IPS DF 4.7 (cell line): ENCODE measurements at regions not wholly inside any gene's neighbourhood (a gene's known extent, or its start where the extent isn't known, plus 50 kb on each side); places are given as distances from the start of the nearest gene placed in this dataset.

ENCODE experiments used
- DNase-seq: peaks from one replicate; pipeline ENCODE4 v3.0.0-alpha.2; 2013; ENCODE audit warnings: low spot score; ENCODE audit errors: extremely low read depth

DNA sequence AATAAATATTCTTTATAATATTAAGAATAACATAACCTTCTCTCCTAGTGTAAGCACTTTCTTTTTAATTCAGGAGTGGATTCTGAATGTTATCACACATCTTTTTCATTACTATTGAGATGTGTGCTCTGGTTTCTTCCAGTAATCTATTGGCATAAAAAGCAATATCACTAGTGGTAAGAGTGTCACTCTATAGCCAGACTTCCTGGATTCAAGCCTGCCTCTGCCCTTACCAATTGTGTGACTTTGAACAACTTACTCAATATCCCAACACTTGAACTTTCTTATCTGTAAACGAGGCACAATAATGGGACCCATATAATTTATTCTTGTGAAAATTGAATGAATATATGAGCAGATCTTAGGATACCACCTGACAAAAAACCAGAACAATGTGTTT lies 71.0 kb downstream of the SEM1 start:
- no peak for DNase-seq

DNA sequence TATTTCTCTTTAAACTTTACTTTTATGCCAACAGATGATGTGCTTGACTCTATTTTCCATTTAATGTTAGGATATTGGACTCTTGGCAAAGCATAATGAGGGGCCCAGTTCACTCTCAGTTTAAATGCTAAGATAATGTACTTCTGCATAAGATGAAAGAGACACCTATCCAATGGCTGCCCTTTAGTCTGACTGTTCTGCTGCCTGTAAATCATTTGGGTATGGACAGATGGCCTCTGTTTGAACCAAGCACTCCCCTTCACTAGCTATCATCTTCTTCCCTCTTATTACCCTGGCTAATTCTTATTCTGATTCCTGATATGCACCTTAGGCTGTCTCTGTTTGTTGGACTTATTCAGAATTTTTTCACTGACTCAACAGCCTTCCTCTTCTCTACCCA lies 72.1 kb downstream of the SEM1 start:
- no peak for DNase-seq

DNA sequence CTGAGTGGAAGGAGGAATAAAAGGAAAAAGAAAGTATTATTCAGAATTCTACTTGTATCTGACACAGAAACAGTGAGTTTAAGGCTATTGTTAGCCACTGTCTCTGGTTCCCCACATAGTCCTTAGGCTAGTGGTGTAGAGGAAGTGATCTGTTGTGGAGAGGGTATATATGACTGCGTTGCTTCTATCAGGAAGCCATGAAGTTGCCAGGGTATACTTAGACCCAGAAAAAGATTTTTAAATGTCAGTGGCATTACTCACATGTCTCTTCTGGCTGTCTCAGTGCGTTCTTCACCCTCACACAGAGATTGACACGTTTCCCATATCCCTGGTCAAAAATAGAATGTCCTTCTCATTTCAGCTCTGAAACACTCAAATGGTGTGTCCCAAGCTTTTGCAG lies 72.7 kb downstream of the SEM1 start:
- DNase-seq = no peak

DNA sequence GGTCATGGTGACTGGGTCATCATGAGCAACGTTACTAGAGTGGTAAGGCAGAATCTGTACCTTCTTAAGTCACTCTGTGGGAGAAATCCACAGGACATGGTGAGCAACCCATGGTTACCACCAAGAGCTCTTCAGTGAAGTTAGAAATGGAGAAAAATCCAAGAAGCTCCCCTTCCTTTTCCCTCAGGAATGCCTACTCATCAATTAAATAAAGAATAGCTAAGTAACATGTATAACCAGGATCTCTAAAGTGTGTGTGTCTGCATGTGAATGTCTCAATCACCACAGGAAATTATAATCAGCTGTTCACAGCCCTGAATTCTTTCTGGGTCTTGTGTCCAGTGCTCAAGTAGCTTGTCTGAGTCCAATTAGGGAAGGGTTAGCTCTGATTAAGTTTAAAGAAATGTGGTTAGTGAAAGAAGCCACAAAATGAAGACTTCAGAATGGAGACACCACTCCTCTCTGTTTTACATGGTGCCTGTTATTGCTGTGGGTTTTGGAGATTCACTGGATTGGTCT lies 73.2 kb downstream of the SEM1 start:
- DNase-seq = no peak

DNA sequence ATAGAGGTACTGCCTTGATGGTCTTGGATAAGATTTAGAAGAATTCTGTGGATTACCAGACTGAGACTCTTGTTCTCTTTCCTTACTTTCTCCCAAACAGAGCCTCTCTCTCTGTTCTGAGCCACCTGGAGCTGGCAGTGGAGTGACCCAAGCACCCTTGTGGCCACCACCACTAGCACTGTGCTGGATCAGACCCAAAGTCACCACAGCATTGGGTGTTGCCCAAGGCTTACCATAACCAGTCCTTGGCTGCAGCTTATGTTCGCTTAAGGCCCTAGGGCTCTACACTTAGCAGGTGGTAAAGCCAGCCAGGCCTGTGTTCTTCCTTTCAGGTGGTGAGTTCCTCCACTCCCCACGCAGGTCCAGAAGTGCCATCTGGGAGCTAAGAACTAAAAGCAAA lies 79.8 kb downstream of the SEM1 start:
- no peak for DNase-seq

DNA sequence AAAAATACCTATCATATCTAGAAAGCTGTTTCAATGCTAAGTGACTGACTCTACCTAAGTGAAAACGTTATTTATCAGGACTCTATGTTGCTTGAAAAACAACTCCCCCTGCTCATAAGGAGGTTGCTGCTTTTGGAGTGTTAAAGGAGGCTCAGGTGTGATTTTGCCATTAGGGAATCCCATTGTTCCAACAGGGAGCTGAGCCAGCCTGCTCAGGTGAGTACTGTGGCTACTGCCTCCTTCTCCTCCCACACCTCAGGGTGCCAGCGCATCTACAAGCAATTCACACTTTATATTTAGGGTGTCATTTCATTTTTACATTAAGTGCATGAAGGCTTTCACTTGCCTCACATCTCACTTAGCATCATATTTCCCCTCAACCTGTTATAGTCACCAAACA lies 84.7 kb downstream of the SEM1 start:
- DNase-seq = no peak

DNA sequence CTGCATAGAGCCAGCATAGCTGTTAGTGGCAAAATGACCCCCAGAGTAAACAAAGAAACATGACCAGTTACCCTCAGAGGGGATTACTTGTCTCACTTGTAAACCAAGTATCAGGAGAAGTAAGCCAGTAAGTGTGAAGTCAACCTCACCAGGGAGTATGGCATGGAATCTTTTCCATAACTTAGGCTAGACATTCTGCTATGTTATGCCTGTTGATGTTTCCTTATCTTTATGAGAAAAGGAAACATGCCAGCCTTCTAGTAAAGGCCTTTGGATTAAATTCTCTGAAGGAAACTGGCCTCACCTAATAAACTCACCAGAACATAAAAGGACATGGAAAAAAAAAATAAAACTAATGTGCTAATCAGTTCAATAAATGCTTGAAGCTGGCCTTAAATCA lies 87.7 kb downstream of the SEM1 start:
- no peak for DNase-seq

DNA sequence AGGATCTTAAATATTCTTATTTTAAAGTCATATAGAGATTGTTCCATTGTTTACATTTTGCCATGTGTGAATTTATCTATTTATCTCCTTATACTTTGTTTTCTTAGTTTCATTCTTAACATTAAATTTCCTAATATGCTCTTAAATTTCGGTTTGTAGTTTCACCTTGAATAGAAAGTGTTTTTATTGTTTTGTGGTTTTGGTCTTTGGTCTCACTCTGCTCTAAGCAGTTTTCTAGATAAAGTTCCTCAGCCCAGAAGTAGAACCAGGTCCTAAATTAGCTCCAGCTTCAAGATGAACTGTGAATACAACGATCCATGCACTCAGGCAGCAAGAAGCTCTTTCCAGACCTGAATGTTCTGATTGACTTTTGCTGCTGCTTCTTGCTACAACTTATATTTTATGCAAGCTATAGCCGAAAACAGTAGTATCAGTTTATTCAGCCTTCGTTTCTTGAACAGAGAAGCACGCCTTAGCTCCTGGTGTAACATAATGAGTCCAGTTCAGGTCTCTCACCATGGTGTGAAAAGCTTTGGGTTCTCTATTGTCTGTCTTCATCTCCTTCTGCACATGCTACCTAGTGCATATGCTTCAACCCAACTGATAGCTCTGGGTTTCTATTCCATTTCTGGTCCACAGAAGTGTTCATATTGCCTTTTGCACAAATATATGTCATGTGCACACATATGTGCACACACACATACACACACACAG lies 95.3 kb downstream of the SEM1 start:
- DNase-seq = no peak

DNA sequence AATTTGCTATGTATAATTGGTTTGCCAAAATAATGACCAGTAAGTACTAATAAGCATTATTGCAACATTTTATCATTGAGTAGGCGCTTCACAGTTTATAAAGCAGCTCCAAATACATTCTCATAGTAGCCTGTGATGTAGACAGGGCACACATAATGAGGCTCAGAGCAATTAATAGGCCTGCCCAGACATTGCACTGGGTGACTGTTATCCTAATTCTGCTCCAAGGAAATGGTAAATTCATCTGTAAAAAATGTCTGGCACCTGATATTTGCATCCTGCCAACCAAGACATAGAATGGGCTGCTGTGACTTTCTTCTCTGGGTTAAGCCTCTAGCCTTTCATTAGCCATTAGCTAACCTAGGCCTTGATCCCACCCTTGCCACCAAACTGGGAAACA lies 97.6 kb downstream of the SEM1 start:
- no peak for DNase-seq

DNA sequence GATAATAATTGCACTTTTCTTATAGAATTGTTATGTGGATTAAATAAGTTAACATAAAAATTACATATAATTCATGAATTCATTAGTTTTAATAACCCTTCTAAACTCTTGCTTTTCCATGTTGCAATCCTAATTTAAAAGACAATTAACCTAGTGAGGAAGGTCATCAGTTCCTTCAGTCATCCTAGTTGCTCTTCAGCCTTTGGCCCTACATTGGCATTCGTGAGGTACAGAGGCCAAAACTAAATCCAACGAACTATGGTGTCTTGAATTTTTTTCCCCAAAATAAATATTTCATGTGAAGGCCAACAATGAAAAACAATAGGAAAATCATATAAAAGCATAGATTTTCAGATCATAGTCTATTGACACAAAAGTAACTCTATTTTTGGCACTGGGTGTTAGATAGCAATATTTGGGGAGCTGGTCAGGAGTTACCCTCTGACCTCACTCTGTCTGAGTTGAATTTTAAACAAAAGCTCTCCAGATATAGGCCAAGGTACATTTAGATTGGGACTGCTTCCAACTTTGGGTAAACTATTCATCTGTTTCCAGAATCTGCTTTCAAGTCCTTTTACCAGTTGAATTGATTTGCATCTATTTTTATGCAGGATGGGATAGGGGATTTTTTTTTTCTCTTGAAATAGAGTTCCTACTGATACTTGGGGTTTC lies 104.5 kb downstream of the SEM1 start:
- no peak for DNase-seq

DNA sequence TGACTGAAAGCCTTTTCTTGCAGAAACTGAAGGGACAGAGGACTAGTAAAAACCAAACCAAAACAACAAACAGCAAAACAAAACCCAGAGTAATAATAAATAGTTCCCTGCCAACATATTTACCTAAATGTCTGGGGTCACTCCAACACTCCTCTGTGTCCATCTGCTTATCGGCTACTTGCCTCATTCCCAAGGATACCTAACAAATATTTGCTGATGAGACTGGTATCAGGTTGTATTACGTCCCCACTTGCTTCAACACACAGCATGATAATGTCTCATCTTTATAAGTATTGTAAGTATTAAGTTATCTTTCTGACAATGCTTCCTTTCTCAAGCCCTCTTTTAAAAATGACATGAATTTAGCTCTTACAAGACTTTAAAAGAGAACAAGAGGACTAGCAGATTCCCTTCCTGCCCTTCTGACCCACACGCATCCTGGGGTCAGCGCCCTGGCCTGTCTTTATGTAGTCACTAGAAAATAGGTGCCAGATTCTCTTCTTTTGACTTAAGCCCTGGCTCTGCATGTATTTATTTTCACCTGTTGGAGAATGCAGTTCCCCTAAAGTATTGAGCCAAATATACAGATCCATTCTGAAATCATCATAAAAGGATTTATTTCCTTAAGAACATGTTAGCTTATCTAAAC lies 110.2 kb downstream of the SEM1 start:
- DNase-seq = no peak

DNA sequence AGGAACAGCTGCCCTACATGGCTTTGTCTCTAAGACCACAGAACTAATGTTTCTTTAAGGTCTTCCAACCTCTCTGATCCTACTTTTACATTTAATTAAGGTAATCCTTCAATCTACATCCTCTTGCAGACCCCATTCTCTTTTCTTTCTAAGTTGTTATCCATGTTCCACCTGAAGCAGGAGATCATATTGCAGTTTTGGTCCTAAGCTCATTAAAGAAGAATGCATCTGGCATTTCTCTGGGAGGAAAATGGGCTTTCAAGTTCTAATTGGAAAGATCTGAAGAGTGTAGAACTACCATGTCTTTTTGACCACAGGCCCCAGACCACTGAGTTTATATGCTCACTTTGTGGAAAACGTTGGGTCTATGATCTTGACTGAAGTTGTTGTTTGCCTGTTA lies 111.2 kb downstream of the SEM1 start:
- no peak for DNase-seq

DNA sequence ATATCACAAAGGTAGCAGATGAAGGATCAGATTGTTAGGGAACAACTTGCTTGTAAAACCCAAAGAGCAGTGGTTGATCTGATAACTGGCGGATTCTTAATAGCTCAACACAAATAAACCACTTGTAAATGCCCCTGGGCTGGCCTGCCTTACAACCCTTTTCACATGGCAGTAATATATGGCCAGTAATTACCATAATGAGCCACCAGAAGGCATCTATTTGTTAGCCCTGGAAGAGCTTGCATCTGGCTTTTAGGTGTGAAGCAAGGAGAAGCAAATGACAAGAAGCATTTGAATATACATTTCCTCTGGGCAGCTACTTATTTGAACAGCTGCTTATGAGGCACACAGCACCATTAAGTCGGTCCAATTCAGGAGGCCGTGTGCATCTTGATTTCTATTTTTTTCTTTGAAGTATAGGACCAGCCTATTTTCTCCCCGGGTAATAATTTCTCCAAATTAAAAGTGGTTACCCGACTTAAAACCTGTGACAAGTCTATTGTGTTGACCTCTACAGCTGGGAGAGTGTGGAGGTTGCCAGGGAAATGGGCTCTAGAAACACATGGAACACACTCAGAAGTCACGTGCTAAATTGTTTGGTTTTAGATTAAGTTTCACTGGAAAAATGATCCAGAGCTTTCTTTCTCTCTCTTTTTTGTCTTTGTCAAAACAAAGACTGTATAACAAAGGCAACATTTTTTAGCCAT lies 113.4 kb downstream of the SEM1 start:
- no peak for DNase-seq

DNA sequence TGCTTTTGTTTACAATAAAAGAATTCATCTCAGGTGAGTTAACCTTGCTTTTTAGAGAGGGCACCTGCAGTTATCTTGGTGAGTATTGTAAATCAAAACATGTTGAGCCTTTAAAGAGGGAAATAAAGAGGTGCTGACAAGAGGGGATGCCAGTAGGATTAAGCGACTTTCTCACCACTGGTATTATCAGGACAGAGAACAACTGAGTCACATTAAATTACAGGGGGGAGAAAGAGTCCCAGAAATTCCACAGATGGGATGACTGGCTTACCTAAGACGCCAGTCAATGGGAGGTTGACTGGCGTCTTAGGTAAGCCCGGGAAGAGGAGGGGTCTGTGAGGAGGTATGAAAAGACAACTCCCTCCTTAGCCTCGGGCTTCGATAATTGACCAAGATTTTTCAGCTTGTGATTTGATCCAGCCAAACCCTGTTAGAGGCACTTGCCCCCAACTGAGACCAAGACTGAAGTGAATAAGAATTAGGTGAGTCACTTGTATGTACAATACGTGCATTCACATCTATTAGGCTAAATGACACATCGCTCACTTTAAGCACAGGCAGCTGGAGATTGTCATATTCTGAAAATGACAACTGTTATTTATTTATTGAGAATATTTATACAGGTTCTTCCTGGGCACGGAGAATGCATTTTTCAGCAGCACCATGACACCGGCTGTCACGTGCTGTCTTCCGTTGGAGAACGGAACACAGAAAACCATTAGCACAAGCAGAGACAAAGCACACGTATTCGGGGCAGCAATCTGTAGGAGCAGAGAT lies 117.6 kb downstream of the SEM1 start:
- no peak for DNase-seq

DNA sequence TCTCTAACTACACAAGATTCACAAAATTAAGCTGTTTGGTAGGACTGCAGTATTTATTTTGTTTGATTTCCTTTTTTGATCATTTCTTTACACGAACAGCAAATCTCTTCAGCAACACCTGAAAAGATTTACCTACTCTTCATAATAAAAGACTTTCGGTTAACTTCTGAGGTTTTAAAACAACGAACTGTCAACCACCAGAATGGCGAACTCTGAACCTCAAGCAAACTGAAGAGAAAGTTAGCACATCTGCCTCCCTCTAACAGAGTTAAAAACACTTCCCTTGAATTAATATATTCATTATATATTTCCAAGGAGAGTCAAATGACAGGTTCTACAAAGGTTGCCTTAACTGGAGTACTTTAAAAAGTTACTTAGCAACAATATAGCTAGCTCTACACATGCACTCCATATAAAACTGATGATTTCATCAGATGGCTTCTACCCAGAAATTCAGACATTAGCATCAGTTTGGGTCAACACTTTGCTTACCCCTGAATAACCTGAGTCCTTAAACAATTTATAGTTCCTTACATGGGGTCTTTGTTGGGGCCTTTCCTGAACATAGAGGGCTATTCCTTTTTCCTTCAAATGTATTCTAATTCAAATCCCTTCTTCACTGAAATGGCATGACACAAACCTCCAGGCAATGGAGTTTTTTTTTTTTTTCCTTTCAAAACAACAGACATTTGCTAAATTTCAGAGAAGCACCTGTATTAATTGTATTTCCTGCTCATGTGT lies 118.3 kb downstream of the SEM1 start:
- DNase-seq = no peak

DNA sequence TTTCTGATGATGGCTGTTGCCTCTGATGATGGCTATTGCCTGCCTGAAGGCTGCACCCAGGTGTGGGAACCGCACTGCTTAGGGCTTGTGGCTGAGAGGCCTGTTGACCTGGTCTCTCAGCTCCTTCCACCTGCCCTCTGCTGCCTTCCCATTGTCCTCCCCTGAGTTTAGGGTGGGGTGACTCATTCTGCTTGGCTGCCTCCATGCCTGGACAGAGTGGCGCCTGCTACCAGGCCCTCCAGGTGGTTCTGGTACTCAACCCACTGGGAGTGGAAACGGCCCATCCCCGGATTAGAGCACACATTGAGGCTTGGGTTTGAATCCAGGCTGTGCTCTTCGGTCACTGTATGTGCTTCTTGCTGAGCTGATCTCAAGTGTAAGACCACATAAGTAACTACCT lies 120.6 kb downstream of the SEM1 start:
- DNase-seq = no peak

DNA sequence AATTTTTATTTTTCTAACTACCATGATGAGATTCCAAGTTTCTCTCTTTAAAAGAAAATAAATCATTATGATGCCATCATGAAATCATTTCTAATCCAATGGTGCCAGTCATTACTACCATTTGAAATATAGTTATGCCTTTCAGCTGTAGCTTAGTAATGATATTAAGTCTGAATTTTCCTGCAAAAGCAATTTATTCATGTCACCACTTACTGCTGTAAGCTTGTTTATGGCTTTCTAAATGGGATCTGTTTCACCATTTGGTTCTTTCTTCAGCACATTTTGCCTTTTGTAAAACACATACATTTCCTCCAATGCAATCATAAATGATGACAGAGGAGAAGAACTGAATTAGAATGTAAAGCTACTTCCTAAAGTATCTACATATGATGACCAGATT lies 130.5 kb downstream of the SEM1 start:
- DNase-seq = no peak

DNA sequence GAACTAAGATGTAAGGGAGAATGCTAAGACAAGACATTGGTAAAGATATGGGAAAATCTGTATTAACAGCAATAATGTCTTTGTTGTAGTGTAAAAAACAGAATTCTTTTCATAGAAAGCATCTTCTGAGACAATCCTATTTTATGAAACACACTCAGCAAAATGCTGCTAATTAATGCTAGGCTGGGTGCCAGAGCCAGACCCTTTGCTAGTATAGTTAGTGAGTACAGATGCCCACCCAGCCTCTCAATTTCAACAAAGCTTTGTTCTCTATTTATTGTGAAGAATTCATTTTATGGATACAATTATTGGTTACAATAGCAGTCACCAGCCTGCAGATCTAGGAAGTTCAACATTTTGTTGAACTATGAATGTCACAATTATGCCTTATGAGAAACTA lies 131.0 kb downstream of the SEM1 start:
- DNase-seq = no peak

DNA sequence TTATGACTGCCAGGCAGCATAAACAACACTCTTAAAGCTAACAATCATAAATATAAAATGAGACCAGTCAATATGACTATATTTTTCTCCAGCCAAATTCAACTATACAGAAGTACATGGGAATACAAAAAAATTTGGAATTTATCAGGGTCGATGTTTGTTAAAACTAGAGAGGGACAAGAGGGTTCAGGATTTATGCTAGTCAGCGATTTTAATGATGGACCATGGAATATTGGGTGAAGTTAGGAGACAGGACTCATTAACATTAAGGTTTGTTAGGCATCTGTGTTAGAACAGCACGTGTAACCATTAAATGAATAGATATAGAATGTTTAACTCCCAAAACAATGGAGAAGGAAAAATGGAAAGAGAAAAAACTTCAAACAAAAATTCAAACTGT lies 146.2 kb downstream of the SEM1 start:
- DNase-seq = no peak

DNA sequence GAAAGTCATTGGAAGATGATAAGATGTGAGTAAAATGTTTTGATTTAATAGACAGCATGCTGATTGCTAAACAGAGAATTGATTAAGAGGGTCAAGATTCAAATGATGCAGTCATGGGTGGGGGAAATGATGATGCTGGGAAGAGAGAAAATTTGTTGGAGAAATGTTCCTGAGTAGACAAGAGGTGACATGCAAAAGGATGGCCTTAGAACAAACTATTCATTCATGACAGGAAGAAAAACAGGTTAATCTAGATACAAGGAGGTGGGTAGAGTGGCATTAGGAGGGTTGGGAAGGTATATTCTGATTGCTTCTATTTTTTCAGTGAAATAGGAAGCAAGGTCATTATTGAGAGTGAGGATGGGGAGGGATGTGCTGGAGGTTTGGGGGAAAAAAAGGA lies 146.7 kb downstream of the SEM1 start:
- no peak for DNase-seq

DNA sequence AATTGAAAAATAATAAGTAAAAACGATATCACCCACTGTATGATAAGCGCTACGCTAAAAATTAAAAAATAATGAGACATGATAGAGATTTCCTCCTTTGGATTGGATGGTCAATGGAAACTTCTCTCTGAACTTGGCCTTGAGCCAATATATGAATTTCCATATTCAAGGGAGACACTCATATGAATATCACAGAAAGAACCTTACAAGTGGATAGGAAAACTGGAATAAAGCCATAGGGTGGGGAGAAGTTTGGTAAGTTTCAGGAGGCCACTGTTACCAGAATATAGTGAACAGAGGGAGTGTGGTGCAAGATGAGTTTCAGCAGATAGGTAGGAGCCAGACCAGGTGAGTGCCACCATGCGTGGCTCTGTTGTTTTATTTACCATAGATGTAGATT lies 147.2 kb downstream of the SEM1 start:
- no peak for DNase-seq
